OCI-LY1 (cell line): ENCODE measurements at regions not wholly inside any gene's neighbourhood (a gene's known extent, or its start where the extent isn't known, plus 50 kb on each side); places are given as distances from the start of the nearest gene placed in this dataset.

ENCODE experiments used
- CTCF ChIP-seq: fragments of 200-600 bp; sonication (generic), shearing (Covaris generic); IDR thresholded peaks from 2 replicates; pipeline ENCODE4 v1.5.1; 2017; ENCODE audit warnings: mild to moderate bottlenecking, antibody characterized with exemption, low read length, moderate library complexity, mixed read lengths
- EZH2 ChIP-seq: fragments of 200-600 bp; sonication (generic), shearing (Covaris generic); IDR thresholded peaks from 2 replicates; pipeline ENCODE4 v1.8.0; 2017; ENCODE audit warnings: borderline replicate concordance, mixed run types, mild to moderate bottlenecking, antibody characterized with exemption, low read length, moderate library complexity, mixed read lengths

- no peak for TF ChIP-seq CTCF
- TF ChIP-seq EZH2 = no peak
These were observed 104.0 kb upstream of the POU3F3 start for GRCh38 chr2:104749856-104750460.
